A549 (cell line): ENCODE measurements at regions not wholly inside any gene's neighbourhood (a gene's known extent, or its start where the extent isn't known, plus 50 kb on each side); places are given as distances from the start of the nearest gene placed in this dataset.

Experiments
- CHD4 ChIP-seq: fragments of 200-600 bp; sonication (generic); IDR thresholded peaks from 2 replicates; pipeline ENCODE4 v1.6.1; 2016; ENCODE audit warnings: antibody characterized with exemption, mild to moderate bottlenecking, borderline replicate concordance
- CTCF ChIP-seq: fragments of >200 bp; sonication (Bioruptor Twin); formaldehyde crosslinking; IDR thresholded peaks from 3 replicates; pipeline ENCODE4 v1.5.1; 2016
- E2F6 ChIP-seq: IDR thresholded peaks from 2 replicates; pipeline ENCODE4 v1.6.1; 2012; ENCODE audit warnings: low read depth, borderline replicate concordance
- EP300 ChIP-seq, 2 experiments: fragments of >200 bp; sonication (Bioruptor Twin); formaldehyde crosslinking; IDR thresholded peaks; 2 replicates in 1 of 2; 3 replicates in 1 of 2; pipeline ENCODE4 v1.6.1; 2016 to 2017
- JUN ChIP-seq, 2 experiments: fragments of >200 bp; sonication (Bioruptor Twin); formaldehyde crosslinking; IDR thresholded peaks; 2 replicates in 1 of 2; 3 replicates in 1 of 2; pipeline ENCODE4 v1.6.1; 2016 to 2017
- KDM1A ChIP-seq: fragments of 200-600 bp; sonication (generic); IDR thresholded peaks from 2 replicates; pipeline ENCODE4 v1.6.1; 2016; ENCODE audit warnings: low read depth, mild to moderate bottlenecking
- KDM5A ChIP-seq: fragments of 200-600 bp; sonication (generic); IDR thresholded peaks from 2 replicates; pipeline ENCODE4 v1.6.1; 2016; ENCODE audit warnings: antibody characterized with exemption, mild to moderate bottlenecking
- PBX3 ChIP-seq: IDR thresholded peaks from 2 replicates; pipeline ENCODE4 v1.6.1; 2012
- POLR2A ChIP-seq: IDR thresholded peaks from 2 replicates; pipeline ENCODE4 v1.6.1; 2012; ENCODE audit warnings: mild to moderate bottlenecking, low read length
- RCOR1 ChIP-seq: fragments of 150-350 bp; IDR thresholded peaks from 2 replicates; pipeline ENCODE4 v1.6.1; 2014; ENCODE audit warnings: antibody characterized with exemption, low read length, low read depth
- REST ChIP-seq: fragments of 200-600 bp; sonication (generic); IDR thresholded peaks from 2 replicates; pipeline ENCODE4 v1.6.1; 2016; ENCODE audit warnings: antibody characterized with exemption, mild to moderate bottlenecking, moderate library complexity
- RFX5 ChIP-seq: fragments of 450-650 bp; IDR thresholded peaks from 2 replicates; pipeline ENCODE4 v1.7.1; 2014; ENCODE audit warnings: antibody characterized with exemption, mild to moderate bottlenecking, moderate library complexity
- RNF2 ChIP-seq: fragments of 200-600 bp; sonication (generic); IDR thresholded peaks from 2 replicates; pipeline ENCODE4 v1.6.1; 2016; ENCODE audit warnings: low read depth, mild to moderate bottlenecking, antibody characterized with exemption, moderate library complexity, borderline replicate concordance
- ZFP36 ChIP-seq: fragments of 450-650 bp; IDR thresholded peaks from 2 replicates; pipeline ENCODE4 v1.6.1; 2014; ENCODE audit warnings: borderline replicate concordance; ENCODE audit not compliant: partially characterized antibody

GRCh38 chr6:40323881-40324634 lies 263.1 kb downstream of the LRFN2 start:
- TF ChIP-seq CTCF (no peak), RNF2 (no peak), PBX3 (no peak), KDM1A (no peak), RFX5 (no peak), JUN (IDR thresholded peaks at IDR 0.05) (no peak), EP300 (IDR thresholded peaks at IDR 0.05) (no peak), E2F6 (no peak), POLR2A (no peak), CHD4 (no peak), REST (no peak), ZFP36 (no peak), KDM5A (no peak), RCOR1 (no peak)
